ENCODE measurements at regions not wholly inside any gene's neighbourhood (a gene's known extent, or its start where the extent isn't known, plus 50 kb on each side); places are given as distances from the start of the nearest gene placed in this dataset.
"Not testable (repeated sequence)": the region's sequence is repeated elsewhere in the genome, so short reads cannot be mapped to it uniquely, and the experiment has no call there.

DNA sequence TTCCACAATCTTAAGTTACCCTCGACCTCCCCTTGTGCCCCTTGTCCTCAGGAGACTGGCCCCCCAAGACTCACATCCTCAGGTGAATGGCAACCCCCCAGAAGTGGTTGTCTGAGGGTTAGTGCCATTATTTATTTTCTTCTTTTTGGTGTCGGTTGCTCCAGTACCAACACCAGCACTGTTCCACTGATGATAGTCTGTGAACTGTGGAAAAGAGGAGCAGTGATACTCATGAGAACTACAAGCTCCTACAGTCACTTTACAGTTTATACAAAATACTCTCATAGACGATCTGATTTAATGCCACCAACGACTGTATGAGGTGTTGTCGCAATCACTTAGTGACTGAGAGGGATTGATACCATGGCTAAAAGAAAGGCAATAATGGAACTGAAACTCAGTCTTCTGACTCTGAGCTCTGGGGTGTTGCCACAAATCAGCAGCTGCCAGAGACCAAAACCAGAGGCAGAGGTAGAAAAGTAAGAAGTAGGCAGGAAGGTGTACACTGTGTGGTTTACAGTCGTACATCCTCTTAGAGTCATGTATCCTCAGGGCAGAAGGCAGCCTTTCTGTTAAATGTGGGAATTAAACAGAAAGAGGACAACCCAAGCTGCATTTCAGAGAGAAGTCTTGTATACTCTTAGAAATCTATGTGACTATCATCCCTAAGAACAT lies 90.8 kb upstream of the ADCY2 start:
- TF ChIP-seq, protein P1, sequence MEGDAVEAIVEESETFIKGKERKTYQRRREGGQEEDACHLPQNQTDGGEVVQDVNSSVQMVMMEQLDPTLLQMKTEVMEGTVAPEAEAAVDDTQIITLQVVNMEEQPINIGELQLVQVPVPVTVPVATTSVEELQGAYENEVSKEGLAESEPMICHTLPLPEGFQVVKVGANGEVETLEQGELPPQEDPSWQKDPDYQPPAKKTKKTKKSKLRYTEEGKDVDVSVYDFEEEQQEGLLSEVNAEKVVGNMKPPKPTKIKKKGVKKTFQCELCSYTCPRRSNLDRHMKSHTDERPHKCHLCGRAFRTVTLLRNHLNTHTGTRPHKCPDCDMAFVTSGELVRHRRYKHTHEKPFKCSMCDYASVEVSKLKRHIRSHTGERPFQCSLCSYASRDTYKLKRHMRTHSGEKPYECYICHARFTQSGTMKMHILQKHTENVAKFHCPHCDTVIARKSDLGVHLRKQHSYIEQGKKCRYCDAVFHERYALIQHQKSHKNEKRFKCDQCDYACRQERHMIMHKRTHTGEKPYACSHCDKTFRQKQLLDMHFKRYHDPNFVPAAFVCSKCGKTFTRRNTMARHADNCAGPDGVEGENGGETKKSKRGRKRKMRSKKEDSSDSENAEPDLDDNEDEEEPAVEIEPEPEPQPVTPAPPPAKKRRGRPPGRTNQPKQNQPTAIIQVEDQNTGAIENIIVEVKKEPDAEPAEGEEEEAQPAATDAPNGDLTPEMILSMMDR (IDR thresholded peaks at IDR 0.05; ENCODE audit: low read depth, low read length, missing input control): not testable (repeated sequence)
- TF ChIP-seq, protein P2, sequence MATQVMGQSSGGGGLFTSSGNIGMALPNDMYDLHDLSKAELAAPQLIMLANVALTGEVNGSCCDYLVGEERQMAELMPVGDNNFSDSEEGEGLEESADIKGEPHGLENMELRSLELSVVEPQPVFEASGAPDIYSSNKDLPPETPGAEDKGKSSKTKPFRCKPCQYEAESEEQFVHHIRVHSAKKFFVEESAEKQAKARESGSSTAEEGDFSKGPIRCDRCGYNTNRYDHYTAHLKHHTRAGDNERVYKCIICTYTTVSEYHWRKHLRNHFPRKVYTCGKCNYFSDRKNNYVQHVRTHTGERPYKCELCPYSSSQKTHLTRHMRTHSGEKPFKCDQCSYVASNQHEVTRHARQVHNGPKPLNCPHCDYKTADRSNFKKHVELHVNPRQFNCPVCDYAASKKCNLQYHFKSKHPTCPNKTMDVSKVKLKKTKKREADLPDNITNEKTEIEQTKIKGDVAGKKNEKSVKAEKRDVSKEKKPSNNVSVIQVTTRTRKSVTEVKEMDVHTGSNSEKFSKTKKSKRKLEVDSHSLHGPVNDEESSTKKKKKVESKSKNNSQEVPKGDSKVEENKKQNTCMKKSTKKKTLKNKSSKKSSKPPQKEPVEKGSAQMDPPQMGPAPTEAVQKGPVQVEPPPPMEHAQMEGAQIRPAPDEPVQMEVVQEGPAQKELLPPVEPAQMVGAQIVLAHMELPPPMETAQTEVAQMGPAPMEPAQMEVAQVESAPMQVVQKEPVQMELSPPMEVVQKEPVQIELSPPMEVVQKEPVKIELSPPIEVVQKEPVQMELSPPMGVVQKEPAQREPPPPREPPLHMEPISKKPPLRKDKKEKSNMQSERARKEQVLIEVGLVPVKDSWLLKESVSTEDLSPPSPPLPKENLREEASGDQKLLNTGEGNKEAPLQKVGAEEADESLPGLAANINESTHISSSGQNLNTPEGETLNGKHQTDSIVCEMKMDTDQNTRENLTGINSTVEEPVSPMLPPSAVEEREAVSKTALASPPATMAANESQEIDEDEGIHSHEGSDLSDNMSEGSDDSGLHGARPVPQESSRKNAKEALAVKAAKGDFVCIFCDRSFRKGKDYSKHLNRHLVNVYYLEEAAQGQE (IDR thresholded peaks at IDR 0.05): not testable (repeated sequence)
- TF ChIP-seq SP1 (IDR thresholded peaks at IDR 0.05); JUND (IDR thresholded peaks at IDR 0.05); RAD21 (IDR thresholded peaks at IDR 0.05); TAF1 (conservative IDR thresholded peaks at IDR 0.05): not testable (repeated sequence)
- TF ChIP-seq, protein P3, sequence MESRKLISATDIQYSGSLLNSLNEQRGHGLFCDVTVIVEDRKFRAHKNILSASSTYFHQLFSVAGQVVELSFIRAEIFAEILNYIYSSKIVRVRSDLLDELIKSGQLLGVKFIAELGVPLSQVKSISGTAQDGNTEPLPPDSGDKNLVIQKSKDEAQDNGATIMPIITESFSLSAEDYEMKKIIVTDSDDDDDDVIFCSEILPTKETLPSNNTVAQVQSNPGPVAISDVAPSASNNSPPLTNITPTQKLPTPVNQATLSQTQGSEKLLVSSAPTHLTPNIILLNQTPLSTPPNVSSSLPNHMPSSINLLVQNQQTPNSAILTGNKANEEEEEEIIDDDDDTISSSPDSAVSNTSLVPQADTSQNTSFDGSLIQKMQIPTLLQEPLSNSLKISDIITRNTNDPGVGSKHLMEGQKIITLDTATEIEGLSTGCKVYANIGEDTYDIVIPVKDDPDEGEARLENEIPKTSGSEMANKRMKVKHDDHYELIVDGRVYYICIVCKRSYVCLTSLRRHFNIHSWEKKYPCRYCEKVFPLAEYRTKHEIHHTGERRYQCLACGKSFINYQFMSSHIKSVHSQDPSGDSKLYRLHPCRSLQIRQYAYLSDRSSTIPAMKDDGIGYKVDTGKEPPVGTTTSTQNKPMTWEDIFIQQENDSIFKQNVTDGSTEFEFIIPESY (IDR thresholded peaks at IDR 0.05): not testable (repeated sequence)

All from liver (tissue), 3 donors.